IPS DF 19.7 (cell line): ENCODE measurements at regions not wholly inside any gene's neighbourhood (a gene's known extent, or its start where the extent isn't known, plus 50 kb on each side); places are given as distances from the start of the nearest gene placed in this dataset.
"Not testable (repeated sequence)": the region's sequence is repeated elsewhere in the genome, so short reads cannot be mapped to it uniquely, and the experiment has no call there.

Experiments used
- DNase-seq: peaks from one replicate; pipeline ENCODE4 v3.0.0-alpha.2; 2013; ENCODE audit warnings: low read depth, low spot score

GRCh38 chr2:220552790-220553535 lies 925.5 kb downstream of the SLC4A3 start:
- DNase-seq: no peak

GRCh38 chr2:220555961-220556630 lies 928.7 kb downstream of the SLC4A3 start:
- no peak for DNase-seq

- no peak for DNase-seq
Observed at GRCh38 chr2:220556658-220557057, 929.2 kb downstream of the SLC4A3 start.

GRCh38 chr2:220560192-220560591 lies 932.8 kb downstream of the SLC4A3 start:
- no peak for DNase-seq

GRCh38 chr2:220562375-220563140 lies 935.1 kb downstream of the SLC4A3 start:
- no peak for DNase-seq

GRCh38 chr2:220568296-220568695 lies 940.9 kb downstream of the SLC4A3 start:
- DNase-seq: no peak

- no peak for DNase-seq
Observed at GRCh38 chr2:220569112-220569897, 941.9 kb downstream of the SLC4A3 start.

- no peak for DNase-seq
Observed at GRCh38 chr2:220572385-220572784, 945.0 kb downstream of the SLC4A3 start.

- no peak for DNase-seq
Observed at GRCh38 chr2:220574038-220574437, 946.6 kb downstream of the SLC4A3 start.

GRCh38 chr2:220575963-220576362 lies 948.5 kb downstream of the SLC4A3 start:
- DNase-seq: no peak

- DNase-seq: no peak
Observed at GRCh38 chr2:220579452-220579851, 952.0 kb downstream of the SLC4A3 start.

GRCh38 chr2:220580113-220580512 lies 952.7 kb downstream of the SLC4A3 start:
- DNase-seq: no peak

GRCh38 chr2:220583725-220584124 lies 956.3 kb downstream of the SLC4A3 start:
- no peak for DNase-seq

- DNase-seq: no peak
Observed at GRCh38 chr2:220585241-220585640, 957.8 kb downstream of the SLC4A3 start.

GRCh38 chr2:220586980-220587530 lies 959.6 kb downstream of the SLC4A3 start:
- no peak for DNase-seq

- DNase-seq: no peak
Observed at GRCh38 chr2:220588148-220588547, 960.7 kb downstream of the SLC4A3 start.

- no peak for DNase-seq
Observed at GRCh38 chr2:220590476-220590875, 963.0 kb downstream of the SLC4A3 start.

- DNase-seq: no peak
Observed at GRCh38 chr2:220593526-220593925, 966.1 kb downstream of the SLC4A3 start.

GRCh38 chr2:220601674-220602073 lies 970.4 kb downstream of the EPHA4 start:
- DNase-seq: no peak

GRCh38 chr2:220613004-220613403 lies 959.1 kb downstream of the EPHA4 start:
- DNase-seq: not testable (repeated sequence)

GRCh38 chr2:220614064-220614463 lies 958.0 kb downstream of the EPHA4 start:
- DNase-seq: no peak
